HepG2 (cell line): ENCODE measurements at regions not wholly inside any gene's neighbourhood (a gene's known extent, or its start where the extent isn't known, plus 50 kb on each side); places are given as distances from the start of the nearest gene placed in this dataset.

Experiments used
- ATAC-seq: fragments of 200-7000 bp; cut with Tn5 transposase; 3 replicates; pipeline ENCODE4 v1.9.1; 2020; ENCODE audit warnings: mild to moderate bottlenecking, moderate library complexity
- BruUV-seq: library from RNA; stranded (reverse); fragments of 400-500 nt; replicated peaks from 2 replicates; lab custom pipeline; 2021; lab: Mats Ljungman, UMichigan
- CTCF ChIA-PET: fragments of 300-600 bp; formaldehyde crosslinking; extraction: SDS; loops from one replicate; lab custom pipeline; 2021; ENCODE audit warnings: low total read pairs, inconsistent platforms, low intra/inter-chr PET ratio; lab: Yijun Ruan, JAX
- POLR2A ChIA-PET: fragments of 350-600 bp; sonication (Branson Sonifier 250); formaldehyde crosslinking; loops from one replicate; lab custom pipeline; 2020; ENCODE audit warnings: antibody characterized with exemption, inconsistent platforms; lab: Yijun Ruan, JAX
- DNase-seq: peaks from one replicate; pipeline ENCODE4 v3.0.0-alpha.2; 2015; ENCODE audit warnings: low spot score
- FAIRE-seq: peaks from 3 replicates; lab custom pipeline; 2011; peaks lifted over from hg19 to GRCh38; lab: Jason Lieb, UNC
- H2AFZ ChIP-seq: one replicate; pipeline ENCODE4 v1.6.1; 2011; ENCODE audit warnings: low read length, inconsistent platforms
- H3K27ac ChIP-seq: fragments of 300-600 bp; 3 replicates; pipeline ENCODE4 v1.8.0; 2011; ENCODE audit warnings: mixed run types, mild to moderate bottlenecking, mixed read lengths, low read length, inconsistent platforms; ENCODE audit not compliant: insufficient read depth; ENCODE audit errors: extremely low read length
- H3K27me3 ChIP-seq, 2 experiments: fragments of 200-600 bp in 1 of 2; 2 replicates in 1 of 2; 3 replicates in 1 of 2; pipeline versions ENCODE4 v1.6.0 to v1.8.0; 2011; ENCODE audit warnings: low read length in 2 of 2, mild to moderate bottlenecking in 2 of 2, moderate library complexity in 2 of 2, inconsistent platforms in 1 of 2; ENCODE audit not compliant: insufficient read depth in 2 of 2, control insufficient read depth in 1 of 2
- H3K36me3 ChIP-seq, 2 experiments: fragments of 200-600 bp in 1 of 2; replicated peaks in 1 of 2; 2 replicates in 1 of 2; 3 replicates in 1 of 2; pipeline versions ENCODE4 v1.5.1 to v1.8.0; 2011; ENCODE audit warnings: low read length in 2 of 2, inconsistent platforms in 1 of 2; ENCODE audit not compliant: insufficient read depth in 2 of 2, control insufficient read depth in 1 of 2
- H3K4me1 ChIP-seq: 2 replicates; pipeline ENCODE4 v1.5.1; 2012; ENCODE audit warnings: low read length, inconsistent platforms; ENCODE audit not compliant: insufficient read depth
- H3K4me2 ChIP-seq: 2 replicates; pipeline ENCODE4 v1.6.0; 2011; ENCODE audit warnings: low read depth, low read length, inconsistent platforms
- H3K4me3 ChIP-seq, 3 experiments: fragments of 200-600 bp in 1 of 3; sonication (generic), shearing (Covaris generic) in 1 of 3; replicated peaks in 1 of 3; 2 replicates each; pipeline ENCODE4 v1.5.1; 2011 to 2016; ENCODE audit warnings: low read length in 3 of 3, inconsistent platforms in 2 of 3, low read depth in 2 of 3, mild to moderate bottlenecking in 2 of 3, control low read depth in 1 of 3, mixed read lengths in 1 of 3; ENCODE audit not compliant: insufficient read depth in 1 of 3
- H3K79me2 ChIP-seq: one replicate; pipeline ENCODE4 v1.6.1; 2011; ENCODE audit warnings: low read length, inconsistent platforms; ENCODE audit not compliant: insufficient read depth
- H3K9ac ChIP-seq: 2 replicates; pipeline ENCODE4 v1.6.0; 2011; ENCODE audit warnings: mild to moderate bottlenecking, low read depth, low read length, inconsistent platforms; ENCODE audit not compliant: insufficient read depth
- H3K9me3 ChIP-seq: 2 replicates; pipeline ENCODE4 v1.5.1; 2012; ENCODE audit warnings: mild to moderate bottlenecking, low read length
- H4K20me1 ChIP-seq: 2 replicates; pipeline ENCODE4 v1.6.0; 2011; ENCODE audit warnings: inconsistent platforms, mild to moderate bottlenecking, low read length, moderate library complexity; ENCODE audit not compliant: insufficient read depth
- CENPT ChIP-seq: sonication (generic); formaldehyde crosslinking; IDR thresholded peaks from 2 replicates; pipeline ENCODE4 v1.8.0; 2022; ENCODE audit warnings: low read depth, mild to moderate bottlenecking, moderate library complexity, missing genetic modification reagents
- CHD2 ChIP-seq: IDR thresholded peaks from 2 replicates; pipeline ENCODE4 v1.6.1; 2011; ENCODE audit warnings: low read depth, low read length, improper control_type of control experiment
- CREB1 ChIP-seq, 2 experiments: fragments of 450-650 bp in 1 of 2; IDR thresholded peaks; 2 replicates each; pipeline ENCODE4 v1.6.1; 2016 to 2017; ENCODE audit warnings: control low read depth in 1 of 2, mild to moderate bottlenecking in 1 of 2, missing compliant biosample characterization in 1 of 2, missing genetic modification characterization in 1 of 2
- ELK4 ChIP-seq: sonication (generic); formaldehyde crosslinking; IDR thresholded peaks from 2 replicates; pipeline ENCODE4 v1.9.0; 2021; ENCODE audit warnings: missing genetic modification reagents, borderline replicate concordance
- FOXA1 ChIP-seq, 2 experiments: fragments of 450-650 bp in 1 of 2; sonication (generic) in 1 of 2; formaldehyde crosslinking in 1 of 2; IDR thresholded peaks; 2 replicates each; pipeline versions ENCODE4 v1.4.0 to v1.6.1; 2016 to 2020; ENCODE audit warnings: missing genetic modification reagents in 1 of 2
- FOXK2 ChIP-seq: fragments of 450-650 bp; IDR thresholded peaks from 2 replicates; pipeline ENCODE4 v1.6.1; 2016
- JDP2 ChIP-seq: sonication (generic); formaldehyde crosslinking; IDR thresholded peaks from 2 replicates; pipeline ENCODE4 v1.8.1; 2022; ENCODE audit warnings: missing genetic modification reagents, borderline replicate concordance
- MAZ ChIP-seq, 2 experiments: sonication (generic) in 1 of 2; formaldehyde crosslinking in 1 of 2; IDR thresholded peaks; 2 replicates each; pipeline versions ENCODE4 v1.5.0 to v1.6.1; 2012 to 2020; ENCODE audit warnings: low read depth in 2 of 2, mild to moderate bottlenecking in 2 of 2, borderline replicate concordance in 1 of 2, improper control_type of control experiment in 1 of 2, low read length in 1 of 2, missing genetic modification reagents in 1 of 2, moderate library complexity in 1 of 2
- TRIM24 ChIP-seq: sonication (generic); formaldehyde crosslinking; IDR thresholded peaks from 2 replicates; pipeline ENCODE4 v1.8.0; 2022; ENCODE audit warnings: mild to moderate bottlenecking, missing genetic modification reagents
- ZBTB40 ChIP-seq, 2 experiments: fragments of 450-650 bp in 1 of 2; sonication (generic) in 1 of 2; formaldehyde crosslinking in 1 of 2; IDR thresholded peaks; 2 replicates each; pipeline versions ENCODE4 v1.6.1 to v1.8.0; 2016 to 2022; ENCODE audit warnings: antibody characterized with exemption in 1 of 2, mild to moderate bottlenecking in 1 of 2, missing genetic modification reagents in 1 of 2
- ZNF333 ChIP-seq: sonication (generic); formaldehyde crosslinking; IDR thresholded peaks from 2 replicates; pipeline ENCODE4 v1.4.0; 2020; ENCODE audit warnings: mild to moderate bottlenecking, missing genetic modification reagents, borderline replicate concordance
- WGBS: methylation state at CpG from one replicate; pipeline ENCODE4 v1.1.6; 2017; ENCODE audit warnings: low lambda C conversion rate; 5-methylcytosine and 5-hydroxymethylcytosine counted together
- in situ Hi-C: cut with HindIII; loops from 2 replicates; pipeline ENCODE4 v1.10.0; 2017; ENCODE audit warnings: low pct_unique_long_range_greater_than_20kb; ENCODE audit not compliant: extremely low pct_ligation_motif_present
- intact Hi-C: fragments of 100-400 bp; cut with micrococcal nuclease; formaldehyde crosslinking; loops from one replicate; pipeline ENCODE4 v1.10.0; 2022; ENCODE audit not compliant: unreplicated experiment

GRCh38 chr3:43218921-43219320 is 67.4 kb upstream of the SNRK start:
- Histone ChIP-seq H3K27me3 (peaks cover 0 to 8% of the 10 kb centered on the region in 2 experiments; a peak in 1 of 5 replicates), H2AFZ (no peak overlapping the region), H3K9ac (no peak overlapping the region), H3K27ac (no peak overlapping the region), H3K4me2 (no peak overlapping the region), H3K9me3 (no peaks in the 10 kb centered on the region), H3K79me2 (no peaks in the 10 kb centered on the region), H3K36me3 (no peaks in the 10 kb centered on the region), H3K4me3 (no peak overlapping the region), H4K20me1 (no peaks in the 10 kb centered on the region), H3K4me1 (no peaks in the 10 kb centered on the region)
- in situ Hi-C loops, result no loop called here
- CTCF ChIA-PET, result no interaction called here
- intact Hi-C loops, result no loop called here
- FAIRE-seq, result no peak
- no peak for DNase-seq
- ATAC-seq, result no peak
- POLR2A ChIA-PET, result no interaction called here
- 6% methylated on average over 2 of the region's 2 CpGs for WGBS
- TF ChIP-seq MAZ (IDR thresholded peaks at IDR 0.05; ENCODE audit: borderline replicate concordance, low read depth, low read length) (no peak), MAZ (CRISPR knock-in tag; IDR thresholded peaks at IDR 0.05; ENCODE audit: low read depth) (no peak), FOXA1 (IDR thresholded peaks at IDR 0.05) (no peak), FOXA1 (CRISPR knock-in tag; IDR thresholded peaks at IDR 0.05) (no peak), CHD2 (no peak), FOXK2 (no peak), ZNF333 (no peak), TRIM24 (CRISPR knock-in tag) (no peak), CENPT (CRISPR knock-in tag) (no peak), JDP2 (CRISPR knock-in tag) (no peak), ZBTB40 (IDR thresholded peaks at IDR 0.05) (no peak), ZBTB40 (CRISPR knock-in tag; IDR thresholded peaks at IDR 0.05) (no peak), ELK4 (CRISPR knock-in tag) (no peak), CREB1 (IDR thresholded peaks at IDR 0.05) (no peak), CREB1 (CRISPR knock-in tag; IDR thresholded peaks at IDR 0.05) (no peak)
- BruUV-seq, result no TSS peak
